ENCODE measurements at regions not wholly inside any gene's neighbourhood (a gene's known extent, or its start where the extent isn't known, plus 50 kb on each side); places are given as distances from the start of the nearest gene placed in this dataset.

- DNase-seq = no peak
Observed at GRCh38 chr17:74019860-74020259, 183.6 kb upstream of the RPL38 start.

- DNase-seq = no peak
Observed at GRCh38 chr17:74020522-74020921, 183.0 kb upstream of the RPL38 start.

GRCh38 chr17:74024871-74025531, 178.5 kb upstream of the RPL38 start:
- DNase-seq = no peak

GRCh38 chr17:74027444-74027843, 176.0 kb upstream of the RPL38 start:
- peak in 1 of 14 donors; percentile 57 for DNase-seq

GRCh38 chr17:74028354-74029116, 174.9 kb upstream of the RPL38 start:
- no peak for DNase-seq

GRCh38 chr17:74031316-74032090, 172.0 kb upstream of the RPL38 start:
- DNase-seq = no peak

- no peak for DNase-seq
Observed at GRCh38 chr17:74032222-74032621, 171.3 kb upstream of the RPL38 start.

GRCh38 chr17:74037320-74037719, 166.2 kb upstream of the RPL38 start:
- peak in 2 of 14 donors; percentile 28 to 36 for DNase-seq

- DNase-seq = peak in 1 of 14 donors; percentile 77
Observed at GRCh38 chr17:74040291-74040690, 163.2 kb upstream of the RPL38 start.

- no peak for DNase-seq
Observed at GRCh38 chr17:74040729-74041128, 162.7 kb upstream of the RPL38 start.

GRCh38 chr17:74041869-74042640, 161.4 kb upstream of the RPL38 start:
- peak in 7 of 14 donors; percentile 8 to 86 (median 23) for DNase-seq

- DNase-seq = peak in 10 of 14 donors; percentile 16 to 95 (median 41)
Observed at GRCh38 chr17:74042744-74043486, 160.6 kb upstream of the RPL38 start.

- no peak for DNase-seq
Observed at GRCh38 chr17:74043976-74044375, 159.5 kb upstream of the RPL38 start.

- DNase-seq = no peak
Observed at GRCh38 chr17:74045608-74046280, 157.7 kb upstream of the RPL38 start.

GRCh38 chr17:74049167-74049966, 154.1 kb upstream of the RPL38 start:
- no peak for DNase-seq

GRCh38 chr17:74049967-74050458, 153.5 kb upstream of the RPL38 start:
- DNase-seq = peak in 1 of 14 donors; percentile 6

- no peak for DNase-seq
Observed at GRCh38 chr17:74051348-74051747, 152.1 kb upstream of the RPL38 start.

GRCh38 chr17:74052993-74053711, 150.3 kb upstream of the RPL38 start:
- no peak for DNase-seq

GRCh38 chr17:74053712-74054078, 149.8 kb upstream of the RPL38 start:
- no peak for DNase-seq

Data from C1 segment of cervical spinal cord (tissue), 14 donors.